ENCODE measurements at regions not wholly inside any gene's neighbourhood (a gene's known extent, or its start where the extent isn't known, plus 50 kb on each side); places are given as distances from the start of the nearest gene placed in this dataset.

GRCh38 chr1:240014051-240014450, 77.6 kb upstream of the FMN2 start:
- DNase-seq (ENCODE audit: extremely low read depth, low read depth): no peak
- TF ChIP-seq CTCF (IDR thresholded peaks at IDR 0.05; ENCODE audit: low read depth, low read length, missing control alignments): no peak
- no peak overlapping the region for H3K4me3 ChIP-seq (replicated peaks; ENCODE audit: low read depth, low read length)

GRCh38 chr1:240018617-240019016, 73.1 kb upstream of the FMN2 start:
- no peak for TF ChIP-seq CTCF (IDR thresholded peaks at IDR 0.05; ENCODE audit: low read depth, low read length, missing control alignments)
- no peak overlapping the region for H3K4me3 ChIP-seq (replicated peaks; ENCODE audit: low read depth, low read length)
- no peak for DNase-seq (ENCODE audit: extremely low read depth, low read depth)

- TF ChIP-seq CTCF (IDR thresholded peaks at IDR 0.05; ENCODE audit: low read depth, low read length, missing control alignments): no peak
Observed at GRCh38 chr1:240019524-240019923, 72.2 kb upstream of the FMN2 start.

GRCh38 chr1:240020871-240021270, 70.8 kb upstream of the FMN2 start:
- no peak overlapping the region for H3K4me3 ChIP-seq (replicated peaks; ENCODE audit: low read depth, low read length)
- DNase-seq (ENCODE audit: extremely low read depth, low read depth): no peak
- no peak for TF ChIP-seq CTCF (IDR thresholded peaks at IDR 0.05; ENCODE audit: low read depth, low read length, missing control alignments)

More at GRCh38 chr1:240019524-240019923, 72.2 kb upstream of the FMN2 start:
- H3K4me3 ChIP-seq (replicated peaks; ENCODE audit: low read depth, low read length): no peak overlapping the region
- DNase-seq (ENCODE audit: extremely low read depth, low read depth): no peak

- TF ChIP-seq CTCF (IDR thresholded peaks at IDR 0.05; ENCODE audit: low read depth, low read length, missing control alignments): no peak
- no peak overlapping the region for H3K4me3 ChIP-seq (replicated peaks; ENCODE audit: low read depth, low read length)
- DNase-seq (ENCODE audit: extremely low read depth, low read depth): no peak
Observed at GRCh38 chr1:240021709-240022108, 70.0 kb upstream of the FMN2 start.

GRCh38 chr1:240027059-240027462, 64.6 kb upstream of the FMN2 start:
- TF ChIP-seq CTCF (IDR thresholded peaks at IDR 0.05; ENCODE audit: low read depth, low read length, missing control alignments): peak; percentile 96
- DNase-seq (ENCODE audit: extremely low read depth, low read depth): no peak

GRCh38 chr1:240029418-240029817, 62.3 kb upstream of the FMN2 start:
- H3K4me3 ChIP-seq (replicated peaks; ENCODE audit: low read depth, low read length): no peak overlapping the region
- no peak for TF ChIP-seq CTCF (IDR thresholded peaks at IDR 0.05; ENCODE audit: low read depth, low read length, missing control alignments)
- peak; percentile 88 for DNase-seq (ENCODE audit: extremely low read depth, low read depth)

More at GRCh38 chr1:240027059-240027462, 64.6 kb upstream of the FMN2 start:
- H3K4me3 ChIP-seq (replicated peaks; ENCODE audit: low read depth, low read length): no peak overlapping the region

Measured in HFF-Myc (cell line).